ENCODE measurements at regions not wholly inside any gene's neighbourhood (a gene's known extent, or its start where the extent isn't known, plus 50 kb on each side); places are given as distances from the start of the nearest gene placed in this dataset.

DNA sequence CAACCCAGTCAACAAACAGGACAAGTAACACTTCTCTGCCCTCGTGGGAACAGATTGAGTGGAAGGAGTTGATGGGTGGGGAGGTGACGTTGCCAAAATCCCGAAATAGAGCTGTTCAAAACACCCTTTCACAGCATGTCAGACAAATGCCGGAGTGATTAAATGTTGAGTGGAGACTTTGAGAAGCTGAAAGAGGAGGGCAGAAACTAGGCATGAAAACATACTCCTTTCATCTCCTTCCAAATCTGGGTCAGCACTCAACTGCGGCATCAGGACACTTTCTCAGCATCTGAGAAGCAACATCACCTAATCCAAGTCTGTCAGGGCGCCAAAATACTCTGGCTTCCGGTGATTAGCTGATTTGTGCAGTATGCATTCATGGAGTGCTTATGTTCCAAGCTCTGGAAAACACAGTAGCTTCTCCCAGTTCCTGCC, 51.5 kb upstream of the MRI1 start:
- ChIA-PET POLR2A (no interaction called here), CTCF (no interaction called here)
- DNase-seq (ENCODE audit: extremely low spot score) = no peak
- TF ChIP-seq FOXM1 (IDR thresholded peaks at IDR 0.05; ENCODE audit: borderline replicate concordance) (no peak), CTBP1 (IDR thresholded peaks at IDR 0.05; ENCODE audit: borderline replicate concordance) (no peak), ZNF384 (IDR thresholded peaks at IDR 0.05) (no peak), FOXA1 (IDR thresholded peaks at IDR 0.05) (no peak), BHLHE40 (IDR thresholded peaks at IDR 0.05; ENCODE audit: borderline replicate concordance) (no peak), ELF4 (IDR thresholded peaks at IDR 0.05) (no peak), LEF1 (IDR thresholded peaks at IDR 0.05; ENCODE audit: borderline replicate concordance) (no peak), TARDBP (IDR thresholded peaks at IDR 0.05) (no peak), SUZ12 (IDR thresholded peaks at IDR 0.05) (no peak), SP1 (IDR thresholded peaks at IDR 0.05) (no peak), FOXK2 (IDR thresholded peaks at IDR 0.05) (no peak), HDGF (IDR thresholded peaks at IDR 0.05; ENCODE audit: borderline replicate concordance) (no peak), L3MBTL2 (conservative IDR thresholded peaks at IDR 0.05) (no peak), NFRKB (IDR thresholded peaks at IDR 0.05) (no peak), ARNT (IDR thresholded peaks at IDR 0.05) (no peak)
- TF ChIP-seq, protein P1, sequence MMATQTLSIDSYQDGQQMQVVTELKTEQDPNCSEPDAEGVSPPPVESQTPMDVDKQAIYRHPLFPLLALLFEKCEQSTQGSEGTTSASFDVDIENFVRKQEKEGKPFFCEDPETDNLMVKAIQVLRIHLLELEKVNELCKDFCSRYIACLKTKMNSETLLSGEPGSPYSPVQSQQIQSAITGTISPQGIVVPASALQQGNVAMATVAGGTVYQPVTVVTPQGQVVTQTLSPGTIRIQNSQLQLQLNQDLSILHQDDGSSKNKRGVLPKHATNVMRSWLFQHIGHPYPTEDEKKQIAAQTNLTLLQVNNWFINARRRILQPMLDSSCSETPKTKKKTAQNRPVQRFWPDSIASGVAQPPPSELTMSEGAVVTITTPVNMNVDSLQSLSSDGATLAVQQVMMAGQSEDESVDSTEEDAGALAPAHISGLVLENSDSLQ (IDR thresholded peaks at IDR 0.05) = no peak

DNA sequence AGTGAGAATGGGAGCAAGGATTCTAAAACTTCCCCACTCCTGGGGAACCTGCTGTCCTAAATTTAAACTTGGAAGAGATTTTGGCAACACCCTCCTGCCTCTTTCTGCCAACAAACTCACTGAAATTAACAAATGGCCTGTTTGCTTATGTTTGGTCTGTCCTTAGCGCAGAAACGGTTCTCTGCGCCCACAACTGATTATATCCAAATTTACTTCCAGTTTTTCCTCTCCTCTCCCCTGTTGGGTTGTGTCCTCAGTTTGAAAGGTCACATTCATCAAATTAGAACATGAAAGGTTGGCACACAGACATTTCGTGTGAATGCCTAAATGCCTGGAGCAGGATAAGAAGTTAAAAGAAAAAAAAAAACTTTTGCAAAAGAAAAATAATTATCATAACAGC, 56.4 kb upstream of the MRI1 start:
- ChIA-PET POLR2A (no interaction called here), CTCF (no interaction called here)
- no peak for TF ChIP-seq ARNT (IDR thresholded peaks at IDR 0.05)
- no peak for TF ChIP-seq CTBP1 (IDR thresholded peaks at IDR 0.05; ENCODE audit: borderline replicate concordance)
- TF ChIP-seq SP1 (IDR thresholded peaks at IDR 0.05) = no peak
- no peak for TF ChIP-seq FOXK2 (IDR thresholded peaks at IDR 0.05)
- TF ChIP-seq LEF1 (IDR thresholded peaks at IDR 0.05; ENCODE audit: borderline replicate concordance) = no peak
- TF ChIP-seq, protein P1 (IDR thresholded peaks at IDR 0.05) = no peak
- no peak for TF ChIP-seq ZNF384 (IDR thresholded peaks at IDR 0.05)
- no peak for TF ChIP-seq SUZ12 (IDR thresholded peaks at IDR 0.05)
- TF ChIP-seq FOXM1 (IDR thresholded peaks at IDR 0.05; ENCODE audit: borderline replicate concordance) = no peak
- TF ChIP-seq FOXA1 (IDR thresholded peaks at IDR 0.05) = no peak
- TF ChIP-seq BHLHE40 (IDR thresholded peaks at IDR 0.05; ENCODE audit: borderline replicate concordance) = no peak
- no peak for TF ChIP-seq TARDBP (IDR thresholded peaks at IDR 0.05)
- TF ChIP-seq L3MBTL2 (conservative IDR thresholded peaks at IDR 0.05) = no peak
- TF ChIP-seq HDGF (IDR thresholded peaks at IDR 0.05; ENCODE audit: borderline replicate concordance) = no peak
- TF ChIP-seq NFRKB (IDR thresholded peaks at IDR 0.05) = no peak
- no peak for TF ChIP-seq ELF4 (IDR thresholded peaks at IDR 0.05)
- no peak for DNase-seq (ENCODE audit: extremely low spot score)

- TF ChIP-seq HDGF (IDR thresholded peaks at IDR 0.05; ENCODE audit: borderline replicate concordance) (no peak), ARNT (IDR thresholded peaks at IDR 0.05) (no peak)
- TF ChIP-seq, protein P1 (IDR thresholded peaks at IDR 0.05) = no peak
- POLR2A ChIA-PET = no interaction called here
- DNase-seq (ENCODE audit: extremely low spot score) = no peak
- CTCF ChIA-PET = interaction anchor here (0.8 kb wide), 1 partner anchor 8 kb away, joined by 4 read pairs; no protein-coding TSS in a partner anchor
Measured at GRCh38 chr19:13705928-13706447, 58.3 kb upstream of the MRI1 start.

GRCh38 chr19:13705201-13705600, 59.1 kb upstream of the MRI1 start:
- no peak for DNase-seq (ENCODE audit: extremely low spot score)
- TF ChIP-seq CTBP1 (IDR thresholded peaks at IDR 0.05; ENCODE audit: borderline replicate concordance) = no peak
- TF ChIP-seq ELF4 (IDR thresholded peaks at IDR 0.05) = no peak
- TF ChIP-seq LEF1 (IDR thresholded peaks at IDR 0.05; ENCODE audit: borderline replicate concordance) = no peak
- TF ChIP-seq FOXA1 (IDR thresholded peaks at IDR 0.05) = no peak
- TF ChIP-seq SUZ12 (IDR thresholded peaks at IDR 0.05) = no peak
- TF ChIP-seq, protein P1 (IDR thresholded peaks at IDR 0.05) = no peak
- TF ChIP-seq FOXK2 (IDR thresholded peaks at IDR 0.05) = no peak
- no peak for TF ChIP-seq L3MBTL2 (conservative IDR thresholded peaks at IDR 0.05)
- no peak for TF ChIP-seq FOXM1 (IDR thresholded peaks at IDR 0.05; ENCODE audit: borderline replicate concordance)
- no peak for TF ChIP-seq NFRKB (IDR thresholded peaks at IDR 0.05)
- TF ChIP-seq SP1 (IDR thresholded peaks at IDR 0.05) = no peak
- TF ChIP-seq ARNT (IDR thresholded peaks at IDR 0.05) = no peak
- no peak for TF ChIP-seq TARDBP (IDR thresholded peaks at IDR 0.05)
- no peak for TF ChIP-seq ZNF384 (IDR thresholded peaks at IDR 0.05)
- TF ChIP-seq HDGF (IDR thresholded peaks at IDR 0.05; ENCODE audit: borderline replicate concordance) = no peak
- TF ChIP-seq BHLHE40 (IDR thresholded peaks at IDR 0.05; ENCODE audit: borderline replicate concordance) = no peak
- POLR2A ChIA-PET = no interaction called here
- CTCF ChIA-PET = no interaction called here

DNA sequence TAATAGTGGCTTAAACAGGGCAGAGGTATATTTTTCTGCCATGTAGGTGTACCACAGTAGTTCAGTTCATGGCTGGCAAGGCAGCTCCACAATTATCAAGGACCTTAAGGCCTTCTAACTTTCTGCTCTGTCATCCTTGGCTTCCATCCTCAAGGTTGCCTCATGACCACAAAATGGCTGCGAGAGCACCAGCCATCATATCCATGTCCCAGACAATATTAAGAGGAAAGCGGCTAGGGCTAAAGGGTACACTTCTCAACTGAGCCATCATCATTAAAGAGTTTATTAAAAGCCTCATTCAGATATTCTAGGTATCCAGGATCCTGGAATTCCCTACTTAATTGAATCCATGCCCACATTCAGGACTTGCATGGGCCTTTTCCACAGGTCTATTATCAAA, 62.7 kb upstream of the MRI1 start:
- TF ChIP-seq NFRKB (IDR thresholded peaks at IDR 0.05) (no peak), BHLHE40 (IDR thresholded peaks at IDR 0.05; ENCODE audit: borderline replicate concordance) (no peak), ARNT (IDR thresholded peaks at IDR 0.05) (no peak), CTBP1 (IDR thresholded peaks at IDR 0.05; ENCODE audit: borderline replicate concordance) (no peak), FOXM1 (IDR thresholded peaks at IDR 0.05; ENCODE audit: borderline replicate concordance) (no peak), FOXK2 (IDR thresholded peaks at IDR 0.05) (no peak), L3MBTL2 (conservative IDR thresholded peaks at IDR 0.05) (no peak), HDGF (IDR thresholded peaks at IDR 0.05; ENCODE audit: borderline replicate concordance) (no peak), ELF4 (IDR thresholded peaks at IDR 0.05) (no peak), ZNF384 (IDR thresholded peaks at IDR 0.05) (no peak)
- TF ChIP-seq, protein P1 (IDR thresholded peaks at IDR 0.05) = no peak
- ChIA-PET CTCF (no interaction called here), POLR2A (no interaction called here)
- no peak for DNase-seq (ENCODE audit: extremely low spot score)

Measured in HEK293T (cell line).